H9 (cell line): ENCODE measurements at regions not wholly inside any gene's neighbourhood (a gene's known extent, or its start where the extent isn't known, plus 50 kb on each side); places are given as distances from the start of the nearest gene placed in this dataset.

ENCODE experiments used
- DNase-seq: peaks from one replicate; pipeline ENCODE4 v3.0.0-alpha.2; 2017
- H2AFZ ChIP-seq: one replicate; pipeline ENCODE4 v1.6.1; 2013; ENCODE audit warnings: mild to moderate bottlenecking, low read length, control low read depth, moderate library complexity
- H2AK5ac ChIP-seq: 2 replicates; pipeline ENCODE4 v1.6.1; 2013; ENCODE audit warnings: low read length, control low read depth, mixed read lengths; ENCODE audit not compliant: insufficient read length
- H2BK120ac ChIP-seq: one replicate; pipeline ENCODE4 v1.6.1; 2013; ENCODE audit warnings: low read depth, mild to moderate bottlenecking, low read length, control low read depth, inconsistent platforms; ENCODE audit not compliant: poor library complexity, severe bottlenecking
- H2BK12ac ChIP-seq: 2 replicates; pipeline ENCODE4 v1.6.1; 2013; ENCODE audit warnings: low read length, control low read depth, mixed read lengths, low read depth; ENCODE audit not compliant: insufficient read length
- H2BK15ac ChIP-seq: 2 replicates; pipeline ENCODE4 v1.6.1; 2013; ENCODE audit warnings: low read depth, low read length, control low read depth
- H2BK20ac ChIP-seq: one replicate; pipeline ENCODE4 v1.6.1; 2013; ENCODE audit warnings: low read depth, mild to moderate bottlenecking, low read length, control low read depth, inconsistent platforms; ENCODE audit not compliant: poor library complexity, severe bottlenecking
- H2BK5ac ChIP-seq: 2 replicates; pipeline ENCODE4 v1.6.1; 2013; ENCODE audit warnings: low read length, control low read depth, mixed read lengths; ENCODE audit not compliant: insufficient read length
- H3K14ac ChIP-seq: 2 replicates; pipeline ENCODE4 v1.6.1; 2013; ENCODE audit warnings: low read length, control low read depth; ENCODE audit not compliant: insufficient read depth
- H3K18ac ChIP-seq: 2 replicates; pipeline ENCODE4 v1.6.1; 2013; ENCODE audit warnings: low read depth, mild to moderate bottlenecking, mixed read lengths, low read length, control low read depth; ENCODE audit not compliant: insufficient read length
- H3K23ac ChIP-seq: 2 replicates; pipeline ENCODE4 v1.6.1; 2013; ENCODE audit warnings: low read length, control low read depth, mixed read lengths, low read depth; ENCODE audit not compliant: insufficient read length
- H3K23me2 ChIP-seq: 2 replicates; pipeline ENCODE4 v1.6.1; 2013; ENCODE audit warnings: low read depth, mild to moderate bottlenecking, mixed read lengths, low read length, control low read depth; ENCODE audit not compliant: insufficient read length, poor library complexity, severe bottlenecking
- H3K27ac ChIP-seq: 2 replicates; pipeline ENCODE4 v1.5.1; 2013; ENCODE audit warnings: low read length, control low read depth, mixed read lengths, low read depth; ENCODE audit not compliant: insufficient read length
- H3K27me3 ChIP-seq: 2 replicates; pipeline ENCODE4 v1.6.1; 2013; ENCODE audit warnings: low read length, control low read depth, inconsistent platforms; ENCODE audit not compliant: insufficient read depth
- H3K4ac ChIP-seq: 2 replicates; pipeline ENCODE4 v1.6.1; 2013; ENCODE audit warnings: low read depth, mild to moderate bottlenecking, control low read depth, inconsistent platforms, low read length, moderate library complexity
- H3K4me1 ChIP-seq: 2 replicates; pipeline ENCODE4 v1.6.1; 2013; ENCODE audit warnings: low read length, control low read depth, inconsistent platforms; ENCODE audit not compliant: insufficient read depth
- H3K4me2 ChIP-seq: 2 replicates; pipeline ENCODE4 v1.6.1; 2013; ENCODE audit warnings: low read length, control low read depth, mixed read lengths; ENCODE audit not compliant: insufficient read length, insufficient read depth
- H3K56ac ChIP-seq: 2 replicates; pipeline ENCODE4 v1.6.1; 2013; ENCODE audit warnings: low read depth, mild to moderate bottlenecking, mixed read lengths, low read length, control low read depth; ENCODE audit not compliant: insufficient read length
- H3K79me1 ChIP-seq: 2 replicates; pipeline ENCODE4 v1.6.1; 2013; ENCODE audit warnings: low read depth, mild to moderate bottlenecking, moderate library complexity, low read length, control low read depth, inconsistent platforms; ENCODE audit not compliant: insufficient read depth, poor library complexity, severe bottlenecking
- H3K79me2 ChIP-seq: 2 replicates; pipeline ENCODE4 v1.6.1; 2013; ENCODE audit warnings: low read length, control low read depth, inconsistent platforms; ENCODE audit not compliant: insufficient read depth
- H3K9ac ChIP-seq: 2 replicates; pipeline ENCODE4 v1.6.1; 2013; ENCODE audit warnings: low read length, control low read depth, mixed read lengths; ENCODE audit not compliant: insufficient read length; ENCODE audit errors: extremely low read depth
- H3K9me3 ChIP-seq: one replicate; pipeline ENCODE4 v1.6.1; 2013; ENCODE audit warnings: low read depth, low read length, inconsistent platforms; ENCODE audit not compliant: control insufficient read depth
- H3T11ph ChIP-seq: one replicate; pipeline ENCODE4 v1.6.1; 2013; ENCODE audit warnings: mild to moderate bottlenecking, low read length, control low read depth, inconsistent platforms
- H4K20me1 ChIP-seq: one replicate; pipeline ENCODE4 v1.6.1; 2013; ENCODE audit not compliant: control insufficient read depth, insufficient read length, insufficient read depth
- H4K5ac ChIP-seq: 2 replicates; pipeline ENCODE4 v1.6.1; 2013; ENCODE audit warnings: low read depth, mild to moderate bottlenecking, mixed read lengths, low read length, control low read depth; ENCODE audit not compliant: insufficient read length
- H4K8ac ChIP-seq: replicated peaks from 2 replicates; pipeline ENCODE4 v1.6.1; 2013; ENCODE audit warnings: low read length, control low read depth, mixed read lengths, low read depth; ENCODE audit not compliant: insufficient read length
- H4K91ac ChIP-seq: 2 replicates; pipeline ENCODE4 v1.6.1; 2013; ENCODE audit warnings: low read depth, mild to moderate bottlenecking, moderate library complexity, mixed read lengths, low read length, control low read depth; ENCODE audit not compliant: insufficient read length
- H3K27ac Mint-ChIP-seq, 3 experiments: 2 replicates in 2 of 3; 3 replicates in 1 of 3; pipeline ENCODE4 v1.8.0; 2020 to 2021; ENCODE audit warnings: mixed read lengths in 3 of 3, mild to moderate bottlenecking in 1 of 3, moderate library complexity in 1 of 3
- H3K27me3 Mint-ChIP-seq: 2 replicates; pipeline ENCODE4 v1.8.0; 2021; ENCODE audit warnings: low read depth, mild to moderate bottlenecking, moderate library complexity, mixed read lengths
- H3K36me3 Mint-ChIP-seq, 3 experiments: 2 replicates in 2 of 3; 3 replicates in 1 of 3; pipeline ENCODE4 v1.8.0; 2020 to 2021; ENCODE audit warnings: low read depth in 3 of 3, mixed read lengths in 3 of 3; ENCODE audit not compliant: insufficient read depth in 1 of 3
- H3K4me1 Mint-ChIP-seq, 2 experiments: 2 replicates each; pipeline ENCODE4 v1.8.0; 2020; ENCODE audit warnings: mixed read lengths in 2 of 2
- H3K4me3 Mint-ChIP-seq, 2 experiments: 2 replicates in 1 of 2; 3 replicates in 1 of 2; pipeline ENCODE4 v1.8.0; 2020 to 2021; ENCODE audit warnings: mild to moderate bottlenecking in 2 of 2, mixed read lengths in 2 of 2, moderate library complexity in 1 of 2
- H3K9me3 Mint-ChIP-seq, 2 experiments: 2 replicates in 1 of 2; 3 replicates in 1 of 2; pipeline ENCODE4 v1.8.0; 2020; ENCODE audit warnings: mild to moderate bottlenecking in 2 of 2, mixed read lengths in 2 of 2, moderate library complexity in 1 of 2
- CTCF ChIP-seq: fragments of 200-600 bp; sonication (generic); conservative IDR thresholded peaks from 3 replicates; pipeline ENCODE4 v1.8.0; 2021; ENCODE audit warnings: antibody characterized with exemption, mild to moderate bottlenecking
- WGBS: extraction: QIAGEN DNeasy Blood & Tissue Kit; methylation state at CpG from one replicate; pipeline ENCODE4 v1.1.7; 2013; ENCODE audit warnings: missing lambda C conversion rate, low lambda C conversion rate, mixed read lengths; ENCODE audit not compliant: insufficient read length; ENCODE audit errors: extremely low coverage; 5-methylcytosine and 5-hydroxymethylcytosine counted together

GRCh38 chr12:97177481-97177880, 270.4 kb downstream of the NEDD1 start:
- Histone ChIP-seq H3T11ph (no peak overlapping the region), H3K9ac (no peak overlapping the region), H3K18ac (no peak overlapping the region), H3K14ac (no peak overlapping the region), H3K4me1 (no peaks in the 10 kb centered on the region; the same call in 1 of the 2 replicates), H3K23me2 (no peaks in the 10 kb centered on the region), H3K56ac (no peak overlapping the region), H2BK5ac (no peak overlapping the region), H3K4me2 (no peak overlapping the region), H2BK120ac (no peak overlapping the region), H4K8ac (no peak overlapping the region), H2AFZ (no peak overlapping the region), H3K79me1 (no peaks in the 10 kb centered on the region), H2AK5ac (no peak overlapping the region), H3K9me3 (no peaks in the 10 kb centered on the region), H2BK12ac (no peak overlapping the region), H3K23ac (no peak overlapping the region), H4K91ac (no peak overlapping the region), H3K27me3 (no peaks in the 10 kb centered on the region), H2BK15ac (no peak overlapping the region), H3K79me2 (no peaks in the 10 kb centered on the region), H2BK20ac (no peak overlapping the region), H4K5ac (no peak overlapping the region), H3K4ac (no peak overlapping the region), H4K20me1 (no peaks in the 10 kb centered on the region), H3K27ac (no peak overlapping the region)
- DNase-seq: no peak
- Mint-ChIP-seq H3K9me3 (peaks cover 0 to 17% of the 10 kb centered on the region in 2 experiments; a peak in 3 of 5 replicates), H3K36me3 (peaks cover 8 to 18% (median 11%) of the 10 kb centered on the region in 3 experiments; a peak in 5 of 7 replicates), H3K4me3 (no peak overlapping the region), H3K4me1 (peaks cover 13 to 18% of the 10 kb centered on the region in 2 experiments), H3K27me3 (no peaks in the 10 kb centered on the region; the same call in 1 of the 2 replicates), H3K27ac (no peak overlapping the region)
- WGBS: no CpG with 5 or more reads among the region's 4 CpGs
- no peak for TF ChIP-seq CTCF
